NCI-H446 treated with DMSO at 0.1 percent for 48 hours (cell line): ENCODE measurements at regions not wholly inside any gene's neighbourhood (a gene's known extent, or its start where the extent isn't known, plus 50 kb on each side); places are given as distances from the start of the nearest gene placed in this dataset.

Source experiments
- DNase-seq: peaks from one replicate; lab custom pipeline; 2025; lab: John Stamatoyannopoulos, UW

GRCh38 chr13:80235967-80236302 is 105.0 kb downstream of the SPRY2 start:
- no peak for DNase-seq

- no peak for DNase-seq
Measured at GRCh38 chr13:80235166-80235966, 105.6 kb downstream of the SPRY2 start.

GRCh38 chr13:80227645-80228044 is 113.3 kb downstream of the SPRY2 start:
- no peak for DNase-seq

- no peak for DNase-seq
Measured at GRCh38 chr13:80226645-80227044, 114.3 kb downstream of the SPRY2 start.

GRCh38 chr13:80224468-80224867 is 116.5 kb downstream of the SPRY2 start:
- DNase-seq: no peak

GRCh38 chr13:80217614-80218456 is 123.1 kb downstream of the SPRY2 start:
- DNase-seq: no peak

- DNase-seq: no peak
Measured at GRCh38 chr13:80215368-80215767, 125.6 kb downstream of the SPRY2 start.

GRCh38 chr13:80214521-80214991 is 126.4 kb downstream of the SPRY2 start:
- DNase-seq: no peak

- DNase-seq: no peak
Measured at GRCh38 chr13:80214050-80214449, 126.9 kb downstream of the SPRY2 start.

- no peak for DNase-seq
Measured at GRCh38 chr13:80213201-80213600, 127.7 kb downstream of the SPRY2 start.

GRCh38 chr13:80211566-80211965 is 129.4 kb downstream of the SPRY2 start:
- DNase-seq: no peak

- no peak for DNase-seq
Measured at GRCh38 chr13:80204642-80205041, 136.3 kb downstream of the SPRY2 start.

GRCh38 chr13:80203496-80203895 is 137.4 kb downstream of the SPRY2 start:
- DNase-seq: no peak

- no peak for DNase-seq
Measured at GRCh38 chr13:80201694-80202468, 139.0 kb downstream of the SPRY2 start.

- no peak for DNase-seq
Measured at GRCh38 chr13:80199585-80200292, 141.2 kb downstream of the SPRY2 start.

GRCh38 chr13:80199067-80199466 is 141.9 kb downstream of the SPRY2 start:
- DNase-seq: no peak

- DNase-seq: no peak
Measured at GRCh38 chr13:80196756-80197155, 144.2 kb downstream of the SPRY2 start.

- no peak for DNase-seq
Measured at GRCh38 chr13:80195649-80196048, 145.3 kb downstream of the SPRY2 start.

GRCh38 chr13:80189889-80190597 is 150.9 kb downstream of the SPRY2 start:
- no peak for DNase-seq

- DNase-seq: no peak
Measured at GRCh38 chr13:80180740-80181355, 160.1 kb downstream of the SPRY2 start.

- no peak for DNase-seq
Measured at GRCh38 chr13:80177327-80177726, 163.6 kb downstream of the SPRY2 start.
